ENCODE measurements at regions not wholly inside any gene's neighbourhood (a gene's known extent, or its start where the extent isn't known, plus 50 kb on each side); places are given as distances from the start of the nearest gene placed in this dataset.

- no peaks in the 10 kb centered on the region for H3K4me1 Mint-ChIP-seq
- Histone ChIP-seq H3K4me3 (replicated peaks in 1 of 3; ENCODE audit: low read depth in 2 of 3, low read length in 3 of 3) (no peak overlapping the region), H2AFZ (ENCODE audit: insufficient read depth, low read depth, low read length, poor library complexity, severe bottlenecking) (no peak overlapping the region), H3K9ac (ENCODE audit: insufficient read depth, low read length, poor library complexity, severe bottlenecking) (no peak overlapping the region), H4K20me1 (ENCODE audit: insufficient read depth, low read length) (no peaks in the 10 kb centered on the region), H3K27ac (ENCODE audit: low read depth in 1 of 2, low read length in 2 of 2) (no peak overlapping the region), H3K79me2 (ENCODE audit: insufficient read depth, low read length) (no peaks in the 10 kb centered on the region), H3K27me3 (ENCODE audit: control insufficient read depth in 2 of 2, insufficient read depth in 2 of 2, low read length in 2 of 2) (no peaks in the 10 kb centered on the region), H3K4me2 (replicated peaks; ENCODE audit: extremely low read depth, low read length, poor library complexity, severe bottlenecking) (no peak overlapping the region), H3K36me3 (replicated peaks in 1 of 2; ENCODE audit: control insufficient read depth in 1 of 2, insufficient read depth in 2 of 2, low read length in 2 of 2) (no peaks in the 10 kb centered on the region), H3K9me3 (replicated peaks in 1 of 2; ENCODE audit: control insufficient read depth in 1 of 2, insufficient read depth in 1 of 2, low read length in 2 of 2) (peaks cover 6% of the 10 kb centered on the region in 2 donors), H3K4me1 (ENCODE audit: control insufficient read depth in 1 of 2, insufficient read depth in 2 of 2, low read length in 2 of 2) (no peaks in the 10 kb centered on the region)
- no peak for DNase-seq
- no peaks in the 10 kb centered on the region for H3K36me3 Mint-ChIP-seq
- no peak overlapping the region for H3K27ac Mint-ChIP-seq
- 95% methylated on average over 2 of the region's 5 CpGs for WGBS (ENCODE audit: insufficient coverage)
- TF ChIP-seq, protein P1, sequence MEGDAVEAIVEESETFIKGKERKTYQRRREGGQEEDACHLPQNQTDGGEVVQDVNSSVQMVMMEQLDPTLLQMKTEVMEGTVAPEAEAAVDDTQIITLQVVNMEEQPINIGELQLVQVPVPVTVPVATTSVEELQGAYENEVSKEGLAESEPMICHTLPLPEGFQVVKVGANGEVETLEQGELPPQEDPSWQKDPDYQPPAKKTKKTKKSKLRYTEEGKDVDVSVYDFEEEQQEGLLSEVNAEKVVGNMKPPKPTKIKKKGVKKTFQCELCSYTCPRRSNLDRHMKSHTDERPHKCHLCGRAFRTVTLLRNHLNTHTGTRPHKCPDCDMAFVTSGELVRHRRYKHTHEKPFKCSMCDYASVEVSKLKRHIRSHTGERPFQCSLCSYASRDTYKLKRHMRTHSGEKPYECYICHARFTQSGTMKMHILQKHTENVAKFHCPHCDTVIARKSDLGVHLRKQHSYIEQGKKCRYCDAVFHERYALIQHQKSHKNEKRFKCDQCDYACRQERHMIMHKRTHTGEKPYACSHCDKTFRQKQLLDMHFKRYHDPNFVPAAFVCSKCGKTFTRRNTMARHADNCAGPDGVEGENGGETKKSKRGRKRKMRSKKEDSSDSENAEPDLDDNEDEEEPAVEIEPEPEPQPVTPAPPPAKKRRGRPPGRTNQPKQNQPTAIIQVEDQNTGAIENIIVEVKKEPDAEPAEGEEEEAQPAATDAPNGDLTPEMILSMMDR (IDR thresholded peaks at IDR 0.05), result no peak
- peaks cover 10 to 21% (median 13%) of the 10 kb centered on the region in 7 donors for H3K9me3 Mint-ChIP-seq
- H3K27me3 Mint-ChIP-seq (ENCODE audit: low read depth in 3 of 3), result peaks cover 0 to 3% (median 2%) of the 10 kb centered on the region in 3 donors
- intact Hi-C loops (cut with micrococcal nuclease), result no loop called here
- H3K4me3 Mint-ChIP-seq, result no peak overlapping the region
Observed at GRCh38 chr14:101101456-101102056, 198.0 kb upstream of the RTL1 start.

- H3K9me3 ChIP-seq (replicated peaks in 1 of 2; ENCODE audit: control insufficient read depth in 1 of 2, insufficient read depth in 1 of 2, low read length in 2 of 2), result peaks cover 6% of the 10 kb centered on the region in 2 donors
- 93% methylated on average over 9 of the region's 9 CpGs for WGBS (ENCODE audit: insufficient coverage)
- H3K36me3 ChIP-seq (replicated peaks in 1 of 2; ENCODE audit: control insufficient read depth in 1 of 2, insufficient read depth in 2 of 2, low read length in 2 of 2), result no peaks in the 10 kb centered on the region
- no peak overlapping the region for H3K27ac ChIP-seq (ENCODE audit: low read depth in 1 of 2, low read length in 2 of 2)
- H3K4me1 Mint-ChIP-seq, result no peaks in the 10 kb centered on the region
- intact Hi-C loops (cut with micrococcal nuclease), result no loop called here
- H2AFZ ChIP-seq (ENCODE audit: insufficient read depth, low read depth, low read length, poor library complexity, severe bottlenecking), result no peak overlapping the region
- no peaks in the 10 kb centered on the region for H3K79me2 ChIP-seq (ENCODE audit: insufficient read depth, low read length)
- H3K27me3 Mint-ChIP-seq (ENCODE audit: low read depth in 3 of 3), result peaks cover 0 to 3% (median 2%) of the 10 kb centered on the region in 3 donors
- H3K4me3 ChIP-seq (replicated peaks in 1 of 3; ENCODE audit: low read depth in 2 of 3, low read length in 3 of 3), result no peak overlapping the region
- no peak overlapping the region for H3K27ac Mint-ChIP-seq
- no peak overlapping the region for H3K9ac ChIP-seq (ENCODE audit: insufficient read depth, low read length, poor library complexity, severe bottlenecking)
- H3K36me3 Mint-ChIP-seq, result no peaks in the 10 kb centered on the region
- no peak overlapping the region for H3K4me3 Mint-ChIP-seq
- no peak overlapping the region for H3K4me2 ChIP-seq (replicated peaks; ENCODE audit: extremely low read depth, low read length, poor library complexity, severe bottlenecking)
- DNase-seq, result no peak
- H3K27me3 ChIP-seq (ENCODE audit: control insufficient read depth in 2 of 2, insufficient read depth in 2 of 2, low read length in 2 of 2), result no peaks in the 10 kb centered on the region
- TF ChIP-seq, protein P1 (IDR thresholded peaks at IDR 0.05), result no peak
- no peaks in the 10 kb centered on the region for H3K4me1 ChIP-seq (ENCODE audit: control insufficient read depth in 1 of 2, insufficient read depth in 2 of 2, low read length in 2 of 2)
- peaks cover 10 to 24% (median 13%) of the 10 kb centered on the region in 7 donors for H3K9me3 Mint-ChIP-seq
- no peaks in the 10 kb centered on the region for H4K20me1 ChIP-seq (ENCODE audit: insufficient read depth, low read length)
Observed at GRCh38 chr14:101102875-101103274, 199.4 kb upstream of the RTL1 start.

Data from CD14-positive monocyte (primary cell).